Heart right ventricle (tissue), 16 donors: ENCODE measurements at regions not wholly inside any gene's neighbourhood (a gene's known extent, or its start where the extent isn't known, plus 50 kb on each side); places are given as distances from the start of the nearest gene placed in this dataset.

ENCODE experiments used
- ATAC-seq, 8 donors: fragments of 200-7000 bp; cut with Tn5 transposase; one replicate each; pipeline ENCODE4 v1.9.1; 2020; ENCODE audit warnings: mild to moderate bottlenecking in 8 of 8, moderate library complexity in 8 of 8, moderate number of reproducible peaks in 1 of 8
- DNase-seq, 2 donors: peaks; one replicate each; pipeline ENCODE4 v3.0.0-alpha.2; 2020
- H3K27ac ChIP-seq, 10 donors: fragments of 200-600 bp; sonication (generic) in 2 of 10; one replicate each; pipeline versions ENCODE4 v1.5.0 to v1.8.0; 2020 to 2022; ENCODE audit warnings: mild to moderate bottlenecking in 3 of 10
- H3K27me3 ChIP-seq, 7 donors: fragments of 200-600 bp; one replicate each; pipeline ENCODE4 v1.8.0; 2021 to 2022; ENCODE audit warnings: mild to moderate bottlenecking in 2 of 7
- H3K36me3 ChIP-seq, 9 donors: fragments of 200-600 bp; sonication (generic) in 1 of 9; one replicate each; pipeline versions ENCODE4 v1.5.0 to v1.8.0; 2020 to 2022; ENCODE audit warnings: mild to moderate bottlenecking in 2 of 9
- H3K4me1 ChIP-seq, 9 donors: fragments of 200-600 bp; sonication (generic) in 1 of 9; one replicate each; pipeline versions ENCODE4 v1.5.0 to v1.8.0; 2020 to 2022; ENCODE audit warnings: mild to moderate bottlenecking in 4 of 9
- H3K4me3 ChIP-seq, 10 donors: fragments of 200-600 bp; sonication (generic) in 2 of 10; one replicate each; pipeline versions ENCODE4 v1.5.0 to v1.8.0; 2020 to 2022; ENCODE audit warnings: mild to moderate bottlenecking in 7 of 10, moderate library complexity in 2 of 10
- H3K9me3 ChIP-seq, 11 donors: fragments of 200-600 bp in 10 of 11; sonication (generic) in 2 of 11; one replicate each; pipeline versions ENCODE4 v1.5.0 to v1.8.0; 2013 to 2022; ENCODE audit warnings: mild to moderate bottlenecking in 2 of 11, control low read depth in 1 of 11, moderate library complexity in 1 of 11
- WGBS, 2 donors: extraction: QIAGEN DNeasy Blood & Tissue Kit; methylation state at CpG; one replicate each; pipeline ENCODE4 v1.1.7; 2013; ENCODE audit warnings: inconsistent platforms in 1 of 2; 5-methylcytosine and 5-hydroxymethylcytosine counted together
- intact Hi-C, 10 donors: fragments of 100-400 bp; cut with DNase I; formaldehyde crosslinking; loops; one replicate each; pipeline versions ENCODE4 v1.11.1 to v1.14.2; 2022
- TF ChIP-seq, protein P1 (sequence below), 9 donors: fragments of 200-600 bp; sonication (generic) in 2 of 9; IDR thresholded peaks; one replicate each; pipeline versions ENCODE4 v1.5.0 to v1.8.0; 2021 to 2022; ENCODE audit warnings: antibody characterized with exemption in 9 of 9, mild to moderate bottlenecking in 5 of 9, moderate library complexity in 1 of 9
- donor health status: Arrhythmogenic right ventricular cardiomyopathy.
- donor health status: ischemic (EF 13 %, LVEDD 7.1; RV severe dilation, severe dysfunction).
- donor health status: healthy with polysubstance abuse.
- donor health status: DM: no; HTN: yes; CAD: no.
- donor health status: DM: no; HTN: no; CAD: no.
- donor health status: ischemic (EF 25% LVEDD 6.9; RV normal size, moderate dysfunction).
- donor health status: ischemic (EF 25% LVEDD 5.7; RV mildly dilated, moderate dysfunction).
- donor health status: healthy.
- donor health status: DM: yes; HTN: yes; CAD: no.
- donor health status: Ischemic cardiomyopathy.
- donor health status: ischemic (EF 35%, LVEDD 5.7; RV mildly dilated, moderate dysfunction).
- donor health status: nonischemic (EF 11% LVEDD 7.7; RV severe dilation, severe dysfunction).
- donor health status: DM: yes; HTN: yes; CAD: no.
- donor health status: PGD.
- donor health status: ischemic (EF 29% LVEDD 5.4; RV normal size, mild dysfunction).
- donor health status: nonischemic (EF 23%, LVEDD 6.1; RV moderate dilation, normal function).

DNA sequence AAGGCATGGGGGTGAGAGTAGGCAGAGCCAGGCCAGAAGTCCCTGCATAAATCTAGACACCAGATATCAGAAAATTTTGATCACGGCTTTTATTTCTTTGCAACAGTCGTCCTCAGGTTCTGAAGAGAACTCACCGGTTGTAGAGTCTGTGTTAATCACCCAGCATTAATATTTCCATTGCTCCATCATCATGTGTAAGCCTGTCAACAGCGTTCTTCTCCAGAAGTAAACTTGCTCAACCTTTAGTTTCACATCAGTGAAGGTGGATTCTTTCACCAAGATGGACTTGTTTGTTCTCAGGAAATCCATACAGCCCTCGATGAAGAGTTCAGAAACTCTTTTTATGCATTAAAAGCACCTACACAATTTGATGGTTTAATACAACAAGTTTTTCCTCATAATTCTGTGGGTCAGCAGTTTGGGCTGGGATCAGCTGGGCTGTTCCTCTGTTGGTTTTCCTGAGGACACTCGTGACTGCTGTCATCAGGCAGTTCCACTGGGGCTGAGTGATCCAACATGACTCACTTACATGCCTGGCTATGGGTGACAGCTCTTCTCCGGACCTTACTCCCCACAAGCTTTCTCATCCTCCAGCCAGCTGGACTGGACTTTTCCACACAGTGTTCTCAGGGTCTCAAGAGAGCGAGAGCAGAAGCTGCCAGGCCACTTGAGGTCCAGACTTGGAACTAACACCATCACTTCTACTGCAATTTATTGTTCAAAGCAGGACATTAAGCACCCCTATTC, 303.4 kb downstream of the ZNF621 start:
- no peaks in the 10 kb centered on the region for H3K27me3 ChIP-seq
- H3K4me3 ChIP-seq, result no peak overlapping the region
- ATAC-seq (peak; percentile 75 to 96 (median 84)), DNase-seq (peak; percentile 27 to 61)
- TF ChIP-seq, protein P1, sequence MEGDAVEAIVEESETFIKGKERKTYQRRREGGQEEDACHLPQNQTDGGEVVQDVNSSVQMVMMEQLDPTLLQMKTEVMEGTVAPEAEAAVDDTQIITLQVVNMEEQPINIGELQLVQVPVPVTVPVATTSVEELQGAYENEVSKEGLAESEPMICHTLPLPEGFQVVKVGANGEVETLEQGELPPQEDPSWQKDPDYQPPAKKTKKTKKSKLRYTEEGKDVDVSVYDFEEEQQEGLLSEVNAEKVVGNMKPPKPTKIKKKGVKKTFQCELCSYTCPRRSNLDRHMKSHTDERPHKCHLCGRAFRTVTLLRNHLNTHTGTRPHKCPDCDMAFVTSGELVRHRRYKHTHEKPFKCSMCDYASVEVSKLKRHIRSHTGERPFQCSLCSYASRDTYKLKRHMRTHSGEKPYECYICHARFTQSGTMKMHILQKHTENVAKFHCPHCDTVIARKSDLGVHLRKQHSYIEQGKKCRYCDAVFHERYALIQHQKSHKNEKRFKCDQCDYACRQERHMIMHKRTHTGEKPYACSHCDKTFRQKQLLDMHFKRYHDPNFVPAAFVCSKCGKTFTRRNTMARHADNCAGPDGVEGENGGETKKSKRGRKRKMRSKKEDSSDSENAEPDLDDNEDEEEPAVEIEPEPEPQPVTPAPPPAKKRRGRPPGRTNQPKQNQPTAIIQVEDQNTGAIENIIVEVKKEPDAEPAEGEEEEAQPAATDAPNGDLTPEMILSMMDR (IDR thresholded peaks at IDR 0.05), result no peak
- no peaks in the 10 kb centered on the region for H3K36me3 ChIP-seq
- no peak overlapping the region for H3K27ac ChIP-seq
- WGBS, 2 donors, result 59 to 66% methylated on average over 8 of the region's 8 CpGs
- no peaks in the 10 kb centered on the region for H3K9me3 ChIP-seq
- peaks cover 0 to 11% (median 0%) of the 10 kb centered on the region in 9 donors for H3K4me1 ChIP-seq
- intact Hi-C loops, result no loop called here

DNA sequence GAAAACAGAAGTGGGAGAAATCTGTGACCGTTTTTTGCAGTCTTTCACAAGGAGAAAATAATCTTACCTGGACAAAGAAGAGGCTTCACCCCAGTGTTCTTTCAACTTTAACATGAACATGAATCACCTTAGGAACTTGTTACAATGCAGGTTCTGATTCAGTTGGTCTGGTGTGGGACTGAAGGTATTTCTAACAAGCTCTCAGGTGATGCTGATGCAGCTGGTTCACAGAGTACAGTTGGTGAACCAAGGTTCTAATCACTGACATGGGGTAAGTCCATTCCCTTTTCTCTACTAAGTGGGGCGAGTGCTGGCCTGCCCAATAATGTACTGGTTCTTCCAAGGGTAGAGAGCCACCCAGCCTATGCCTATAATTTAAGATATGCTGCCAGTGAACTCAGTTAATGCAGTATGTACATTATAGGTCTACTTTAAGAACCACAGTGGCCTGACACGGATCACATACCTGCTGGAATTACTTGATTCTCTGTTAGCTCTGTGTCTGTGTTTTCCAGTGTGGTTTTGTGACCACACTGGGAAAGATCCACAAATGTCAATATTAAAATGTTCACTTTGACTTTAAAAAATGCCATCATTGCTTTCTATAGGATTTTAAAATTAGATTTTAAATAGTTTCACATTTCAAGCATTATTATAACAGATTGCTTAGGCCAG, 304.1 kb downstream of the ZNF621 start:
- intact Hi-C loops, result no loop called here
- no peaks in the 10 kb centered on the region for H3K9me3 ChIP-seq
- H3K27me3 ChIP-seq, result no peaks in the 10 kb centered on the region
- DNase-seq, result no peak
- TF ChIP-seq, protein P1 (IDR thresholded peaks at IDR 0.05), result no peak
- WGBS, 2 donors, result 89 to 91% methylated on average over 3 of the region's 3 CpGs
- no peaks in the 10 kb centered on the region for H3K36me3 ChIP-seq
- H3K27ac ChIP-seq, result no peak overlapping the region
- no peak for ATAC-seq
- no peak overlapping the region for H3K4me3 ChIP-seq
- H3K4me1 ChIP-seq, result peaks cover 0 to 11% (median 0%) of the 10 kb centered on the region in 9 donors

DNA sequence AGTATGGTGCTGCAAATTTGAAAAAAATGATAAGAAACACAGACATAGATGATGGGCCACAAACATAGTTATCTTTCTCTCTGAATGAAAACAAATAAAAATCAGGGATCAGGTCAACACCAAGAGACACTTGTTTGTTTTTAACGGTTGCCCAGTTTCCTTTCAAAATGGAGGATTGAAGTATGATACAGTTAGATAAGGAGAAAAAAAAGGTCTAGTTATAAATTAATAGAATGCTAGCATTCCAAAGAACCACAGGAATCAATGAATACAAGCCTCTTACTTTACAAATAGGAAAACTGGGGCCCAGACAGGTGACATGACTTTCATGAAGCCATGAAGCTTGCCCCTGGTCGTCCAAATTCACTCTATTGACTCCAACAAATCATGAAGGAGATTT, 305.1 kb downstream of the ZNF621 start:
- TF ChIP-seq, protein P1 (IDR thresholded peaks at IDR 0.05), result no peak
- Histone ChIP-seq H3K36me3 (no peaks in the 10 kb centered on the region), H3K27me3 (no peaks in the 10 kb centered on the region), H3K4me3 (no peak overlapping the region), H3K27ac (no peak overlapping the region), H3K9me3 (no peaks in the 10 kb centered on the region), H3K4me1 (peaks cover 0 to 11% (median 0%) of the 10 kb centered on the region in 9 donors)
- 89 to 91% methylated on average over 2 of the region's 2 CpGs for WGBS, 2 donors
- DNase-seq (no peak), ATAC-seq (no peak)
- intact Hi-C loops, result no loop called here

DNA sequence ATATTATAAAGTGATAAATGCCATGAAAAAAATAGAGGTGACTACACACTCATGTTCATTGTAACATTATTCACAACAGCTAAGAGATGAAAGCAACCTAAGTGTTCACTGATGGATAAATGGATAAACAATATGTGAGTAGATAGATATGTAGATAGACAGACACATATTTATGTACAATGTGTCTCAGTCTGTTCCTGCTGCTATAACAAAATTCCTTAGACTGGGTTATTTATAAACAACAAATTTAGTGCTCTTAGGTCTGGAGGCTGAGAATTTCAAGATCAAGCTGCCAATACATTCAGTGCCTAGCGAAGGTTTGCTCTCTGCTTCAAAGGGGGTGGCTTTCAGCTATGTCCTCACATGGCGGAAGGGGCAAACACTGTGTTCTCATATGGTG, 312.5 kb downstream of the ZNF621 start:
- ATAC-seq (no peak), DNase-seq (no peak)
- Histone ChIP-seq H3K27ac (no peak overlapping the region), H3K4me3 (no peak overlapping the region), H3K4me1 (no peaks in the 10 kb centered on the region), H3K27me3 (no peaks in the 10 kb centered on the region), H3K36me3 (no peaks in the 10 kb centered on the region), H3K9me3 (no peaks in the 10 kb centered on the region)
- TF ChIP-seq, protein P1 (IDR thresholded peaks at IDR 0.05), result no peak
- WGBS, 2 donors, result 98 to 99% methylated on average over 2 of the region's 2 CpGs
- intact Hi-C loops, result no loop called here
